CD4-positive, alpha-beta T cell treated with Interleukin-2 at 100 ng/mL for 4 hours (primary cell): ENCODE measurements at regions not wholly inside any gene's neighbourhood (a gene's known extent, or its start where the extent isn't known, plus 50 kb on each side); places are given as distances from the start of the nearest gene placed in this dataset.
"Not testable (repeated sequence)": the region's sequence is repeated elsewhere in the genome, so short reads cannot be mapped to it uniquely, and the experiment has no call there.

Experiments used
- DNase-seq: peaks from one replicate; pipeline ENCODE4 v3.0.0-alpha.2; 2020; ENCODE audit warnings: low spot score

DNA sequence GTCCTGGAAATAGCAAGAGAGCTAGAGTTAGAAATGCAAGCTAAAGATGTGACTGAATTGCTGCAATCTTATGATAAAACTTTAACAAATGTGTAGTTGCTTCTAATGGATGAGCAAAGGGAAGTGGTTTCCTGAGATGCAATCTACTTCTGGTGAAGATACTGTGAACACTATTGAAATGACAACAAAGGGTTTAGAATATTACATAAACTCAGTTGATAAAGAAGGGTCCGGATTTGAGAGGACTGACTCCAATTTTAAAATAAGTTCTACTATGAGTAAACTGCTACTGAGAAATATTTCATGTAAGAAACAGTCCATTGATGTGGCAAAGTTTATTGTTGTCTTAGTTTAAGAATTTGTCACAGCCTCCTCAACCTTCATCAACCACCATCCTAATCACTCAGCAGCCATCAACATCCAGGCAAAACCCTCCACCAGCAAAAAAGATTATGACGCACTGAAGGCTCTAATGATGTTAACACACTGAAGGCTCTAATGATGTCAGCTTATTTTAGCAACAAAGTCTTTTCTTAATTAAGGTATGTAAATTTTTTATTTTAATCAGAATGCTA, 376.2 kb downstream of the CDH10 start:
- no peak for DNase-seq

DNA sequence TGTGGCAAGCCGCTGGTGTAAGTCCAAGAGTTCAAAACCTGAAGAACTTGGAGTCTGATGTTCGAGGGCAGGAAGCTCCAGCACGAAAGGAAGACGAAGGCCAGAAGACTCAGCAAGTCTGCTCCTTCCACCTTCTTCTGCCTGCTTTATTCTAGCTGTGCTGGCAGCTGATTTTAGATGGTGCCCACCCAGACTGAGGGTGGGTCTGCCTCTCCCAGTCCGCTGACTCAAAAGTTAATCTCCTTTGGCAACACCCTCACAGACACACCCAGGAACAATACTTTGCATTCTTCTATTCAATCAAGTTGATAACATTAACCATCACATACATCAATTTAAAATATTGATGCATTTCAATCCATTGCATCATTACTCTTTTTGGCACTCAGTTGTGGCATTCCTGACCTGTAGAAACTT, 373.1 kb downstream of the CDH10 start:
- not testable (repeated sequence) for DNase-seq

DNA sequence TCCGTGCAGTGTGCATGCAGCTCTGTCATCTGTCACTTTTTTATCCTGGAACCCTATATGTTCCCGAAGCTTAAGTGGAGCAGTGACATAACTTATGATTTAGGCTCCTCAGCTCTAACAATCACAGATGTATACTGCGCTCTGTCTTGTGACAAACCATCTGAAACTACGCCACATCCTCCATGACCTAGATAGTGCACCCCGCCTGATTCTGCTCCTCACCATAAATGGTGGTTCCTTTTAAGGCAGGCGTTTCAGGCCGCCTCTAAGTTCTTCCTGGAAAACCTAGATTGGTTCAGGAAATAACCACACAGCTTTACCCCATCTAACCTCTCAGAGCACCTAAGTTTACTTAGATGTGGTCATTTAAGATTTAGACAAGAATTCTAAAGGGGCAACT, 372.0 kb downstream of the CDH10 start:
- DNase-seq = peak; percentile 0

DNA sequence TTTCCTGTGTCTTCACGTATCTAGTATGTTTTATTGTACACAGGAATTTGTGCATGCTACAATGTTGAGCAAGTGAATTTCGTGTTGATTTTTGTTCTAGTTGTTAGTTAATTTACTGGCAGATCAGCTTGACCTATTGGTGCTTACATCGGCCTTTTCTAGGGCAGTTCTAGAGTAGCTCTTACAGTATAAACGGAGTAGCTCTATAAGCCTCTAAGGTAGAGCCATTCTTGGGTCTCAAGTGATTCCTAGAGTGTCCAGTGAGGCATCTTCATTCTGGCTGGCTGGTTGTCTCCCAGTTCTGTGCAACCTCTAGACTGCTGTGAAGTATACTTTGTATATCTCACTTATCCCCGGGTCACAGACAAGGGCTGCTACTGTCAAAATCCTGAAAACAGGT, 364.6 kb downstream of the CDH10 start:
- no peak for DNase-seq

DNA sequence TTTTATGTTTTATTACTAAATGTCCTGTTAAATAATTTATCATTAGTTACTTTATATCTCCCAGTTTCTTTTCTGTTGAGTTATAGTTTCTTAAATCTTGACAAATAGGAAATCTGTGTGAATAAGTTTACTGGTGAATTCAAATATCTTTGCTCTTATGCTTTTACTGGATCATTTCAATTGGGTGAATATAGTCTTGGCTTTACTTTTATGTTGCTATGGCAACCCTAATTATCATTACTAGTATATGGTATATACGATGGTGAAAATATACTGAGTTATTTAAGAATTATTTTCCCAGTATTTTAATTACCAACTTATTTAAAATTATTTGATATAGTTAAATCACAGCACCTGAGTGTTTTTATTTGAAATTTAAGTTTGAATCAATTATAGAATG, 363.0 kb downstream of the CDH10 start:
- no peak for DNase-seq

DNA sequence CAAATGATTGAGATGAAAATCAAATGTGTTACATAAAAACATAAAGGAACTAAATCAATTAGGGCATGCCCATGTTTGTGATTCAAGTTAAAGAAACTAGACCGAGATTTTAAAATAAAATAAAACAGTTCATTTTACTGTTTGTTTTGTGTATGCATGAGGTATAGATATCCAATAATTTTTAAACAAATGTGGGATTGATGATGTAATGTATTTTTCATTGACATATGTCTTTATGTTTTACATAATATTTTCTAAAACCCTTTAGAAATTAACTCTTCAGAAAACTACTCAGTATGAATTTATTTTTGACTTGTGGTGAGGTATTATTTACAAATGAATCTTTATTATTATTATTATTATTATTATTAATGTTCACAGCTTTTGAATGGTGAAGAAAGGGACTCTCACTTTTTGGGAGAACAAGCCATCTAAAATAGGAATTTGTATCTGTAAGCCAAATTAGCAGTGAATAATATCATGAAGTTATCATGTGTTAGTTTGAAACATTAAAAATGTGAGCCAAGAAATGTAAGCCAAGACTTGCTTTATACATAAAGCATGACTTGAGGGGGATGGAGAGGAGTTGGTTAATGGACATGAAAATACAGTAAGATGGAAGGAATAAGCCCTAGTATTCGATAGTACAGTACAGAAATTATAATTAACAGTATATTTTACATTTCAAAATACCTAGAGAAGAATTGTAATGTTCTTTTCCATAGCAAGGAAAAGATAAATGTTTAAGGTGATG, 355.0 kb downstream of the CDH10 start:
- no peak for DNase-seq

DNA sequence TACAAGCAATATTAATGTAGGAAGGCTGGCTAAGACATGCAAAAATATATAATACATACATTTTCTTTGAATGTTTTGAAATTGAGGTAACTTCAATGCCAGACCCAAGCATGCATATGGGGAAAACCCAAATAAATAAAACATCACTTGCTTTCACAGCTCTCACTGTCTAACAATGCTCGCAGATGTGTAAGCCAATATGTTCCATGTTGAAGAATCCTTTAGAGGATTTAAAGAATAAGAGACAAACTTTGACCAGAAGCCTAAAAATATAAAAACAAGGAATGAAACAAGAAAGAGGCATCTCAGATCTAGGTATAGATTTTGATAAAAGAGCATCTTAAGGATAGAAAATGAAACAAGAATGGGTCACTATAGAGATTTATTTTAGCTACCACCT, 354.2 kb downstream of the CDH10 start:
- DNase-seq = no peak

DNA sequence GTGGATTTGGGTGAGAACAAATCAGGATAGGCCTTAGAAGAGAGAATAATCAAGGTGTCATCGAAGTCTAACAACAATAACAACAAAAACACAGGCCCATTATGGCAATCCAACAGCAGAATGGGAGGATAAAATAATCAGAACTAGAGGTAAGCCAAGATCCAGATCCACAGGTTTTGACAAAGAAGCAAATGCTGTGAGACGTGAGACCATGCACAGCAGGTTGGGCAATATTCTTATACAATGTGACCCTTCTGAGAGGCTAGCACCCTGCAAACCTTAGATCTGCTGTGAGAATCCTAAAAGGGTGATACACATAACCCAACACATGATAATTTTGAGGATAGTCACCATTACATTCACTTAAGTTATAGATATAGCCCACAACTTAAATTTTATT, 352.9 kb downstream of the CDH10 start:
- no peak for DNase-seq

DNA sequence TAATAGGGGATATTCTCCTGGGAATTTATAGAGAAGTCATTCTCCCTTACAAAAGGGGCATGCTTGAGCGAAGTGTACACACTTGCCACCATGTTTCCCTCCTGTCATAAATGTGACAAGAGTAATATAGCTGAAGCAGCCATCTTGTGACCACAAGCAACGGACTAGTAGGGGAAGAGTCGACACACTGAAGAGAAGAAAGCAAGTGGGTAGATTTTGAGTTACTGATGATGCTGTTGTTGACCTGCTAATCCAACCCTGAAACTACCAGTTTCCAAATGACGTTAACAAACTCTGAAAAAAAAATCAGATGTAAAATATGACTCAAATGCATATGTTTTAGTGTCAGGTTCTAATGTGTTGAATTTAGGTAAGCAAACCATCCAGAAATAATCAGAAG, 350.4 kb downstream of the CDH10 start:
- no peak for DNase-seq

DNA sequence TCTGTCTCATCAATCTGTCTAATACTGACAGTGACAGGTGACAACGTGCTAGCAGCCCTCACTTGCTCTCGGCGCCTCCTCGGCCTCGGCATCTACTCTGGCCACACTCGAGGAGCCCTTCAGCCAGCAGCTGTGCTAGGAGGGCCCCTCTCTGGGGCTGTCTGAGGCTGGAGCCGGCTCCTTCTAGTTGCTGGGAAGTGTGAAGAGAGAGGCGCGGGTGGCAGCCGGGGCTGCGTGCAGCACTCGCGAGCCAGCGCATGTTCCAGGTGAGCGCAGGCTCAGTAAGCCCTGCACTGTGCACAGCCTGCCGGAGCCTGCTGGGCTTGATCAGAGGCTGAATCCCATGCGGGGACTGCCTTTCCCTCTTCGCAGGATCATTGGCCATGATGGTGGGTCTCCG, 330.7 kb downstream of the CDH10 start:
- DNase-seq = no peak

DNA sequence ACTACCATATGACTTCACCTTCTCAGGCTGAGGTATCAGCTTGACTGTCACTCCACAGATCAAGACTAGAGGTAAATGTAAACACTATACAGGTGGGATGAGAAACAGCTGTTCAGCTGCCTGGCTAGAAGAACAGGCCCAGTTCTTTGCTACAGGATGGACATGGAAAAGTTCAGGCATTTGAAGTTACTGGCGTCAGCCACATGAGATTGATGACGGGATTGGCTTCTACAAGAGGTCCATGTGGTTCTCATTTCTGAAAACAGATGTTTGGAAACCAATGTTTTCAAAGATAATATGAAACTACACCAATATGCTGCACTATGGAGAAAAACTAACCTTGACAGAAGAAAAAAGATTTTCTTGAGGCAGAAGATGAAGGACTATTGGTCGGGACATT, 324.1 kb downstream of the CDH10 start:
- no peak for DNase-seq

DNA sequence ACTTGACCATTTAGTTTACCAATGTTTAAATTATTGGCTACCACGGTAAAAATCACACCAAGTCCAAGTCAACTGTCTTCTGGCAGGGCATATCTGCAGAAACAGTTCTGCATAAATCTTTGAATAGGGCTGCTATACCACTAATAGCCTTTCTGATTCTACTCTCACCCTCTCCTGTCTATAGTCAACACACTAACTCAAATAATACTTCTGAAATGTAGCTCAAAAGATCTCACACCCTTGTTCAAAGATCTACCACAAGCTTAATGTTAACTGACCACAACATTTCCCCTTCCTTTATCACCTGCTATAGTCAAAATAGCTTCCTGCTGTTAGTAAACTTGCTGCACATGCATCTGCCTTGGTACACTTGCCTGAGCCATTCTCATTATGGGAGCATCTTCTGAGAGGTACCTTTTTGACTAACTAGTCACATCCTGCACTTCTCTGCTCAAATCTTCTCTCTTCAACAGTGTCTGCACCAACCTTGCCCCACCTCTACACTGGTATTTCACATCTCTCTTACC, 319.4 kb downstream of the CDH10 start:
- DNase-seq = no peak

DNA sequence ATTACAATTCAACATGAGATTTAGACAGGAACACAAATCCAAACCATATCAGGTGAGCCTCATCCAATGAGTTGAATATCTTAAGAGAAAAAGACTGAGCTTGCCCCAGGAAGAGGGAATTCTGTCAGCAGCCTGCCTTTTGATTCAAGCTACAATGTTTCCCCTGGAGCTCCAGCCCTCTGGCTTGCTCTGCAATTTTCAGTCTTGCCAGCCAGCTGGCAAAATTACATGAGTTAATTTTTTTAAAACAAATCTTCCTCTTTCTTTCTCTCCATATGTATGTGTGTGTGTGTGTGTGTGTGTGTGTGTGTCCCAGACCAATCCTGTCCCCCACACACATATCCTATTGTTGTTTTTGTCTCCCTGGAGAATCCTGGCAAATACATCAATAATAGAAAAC, 313.2 kb downstream of the CDH10 start:
- DNase-seq = no peak

DNA sequence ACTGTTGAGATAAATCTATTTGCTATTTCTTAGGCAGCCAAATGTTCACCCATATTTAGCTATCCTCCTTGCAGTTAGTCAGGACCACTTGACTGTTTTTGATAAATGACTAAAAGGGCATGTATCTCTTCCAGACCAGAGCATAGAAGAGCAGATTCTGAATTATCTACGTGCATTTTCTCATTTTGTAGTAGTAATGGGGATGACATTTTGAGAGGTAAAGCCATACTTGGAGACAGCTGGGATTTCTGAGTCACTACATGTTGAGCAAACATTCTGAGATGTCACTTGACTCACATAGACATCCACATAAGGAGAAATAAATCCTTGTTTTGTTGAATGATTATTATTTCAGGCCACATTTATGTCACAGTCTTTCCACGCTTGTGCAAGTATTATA, 297.6 kb downstream of the CDH10 start:
- no peak for DNase-seq

DNA sequence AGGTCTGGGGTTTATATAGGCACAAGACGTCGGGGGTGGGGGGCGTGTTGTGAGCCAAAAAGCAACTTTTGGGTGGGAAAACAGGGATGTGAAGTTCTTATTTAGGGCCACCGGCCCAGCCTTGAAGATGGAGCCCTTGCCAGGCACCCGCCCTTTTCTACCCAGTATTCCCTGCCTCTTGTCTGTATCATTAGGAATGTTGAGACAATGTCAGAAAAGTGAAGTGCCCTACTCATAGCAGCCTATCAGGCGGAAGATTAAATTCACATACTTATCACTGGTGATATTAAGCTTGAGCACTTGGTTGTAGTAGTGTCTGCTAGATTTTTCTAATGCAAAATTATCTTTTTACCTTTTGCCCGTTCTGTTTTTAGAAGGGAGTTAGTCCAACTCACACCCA, 293.5 kb downstream of the CDH10 start:
- no peak for DNase-seq

DNA sequence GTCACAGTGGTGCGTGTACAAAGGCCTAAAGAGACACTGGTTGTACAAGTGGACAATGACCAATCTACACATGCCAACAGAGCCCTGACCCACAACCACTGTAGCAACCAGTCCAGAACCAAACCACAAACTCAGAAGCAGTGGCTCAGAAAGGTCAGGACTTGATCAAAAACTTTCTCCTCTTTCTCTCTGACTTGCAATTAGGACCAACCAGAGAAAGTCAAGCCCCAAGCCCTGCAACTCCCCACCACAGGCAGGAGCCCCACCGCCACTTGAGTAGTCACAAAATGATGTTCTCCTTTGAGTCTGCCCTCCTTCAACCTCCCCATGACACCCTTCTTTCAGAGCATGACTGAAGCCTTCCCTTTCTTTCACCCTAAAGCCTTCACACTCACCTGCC, 291.8 kb downstream of the CDH10 start:
- DNase-seq = no peak

DNA sequence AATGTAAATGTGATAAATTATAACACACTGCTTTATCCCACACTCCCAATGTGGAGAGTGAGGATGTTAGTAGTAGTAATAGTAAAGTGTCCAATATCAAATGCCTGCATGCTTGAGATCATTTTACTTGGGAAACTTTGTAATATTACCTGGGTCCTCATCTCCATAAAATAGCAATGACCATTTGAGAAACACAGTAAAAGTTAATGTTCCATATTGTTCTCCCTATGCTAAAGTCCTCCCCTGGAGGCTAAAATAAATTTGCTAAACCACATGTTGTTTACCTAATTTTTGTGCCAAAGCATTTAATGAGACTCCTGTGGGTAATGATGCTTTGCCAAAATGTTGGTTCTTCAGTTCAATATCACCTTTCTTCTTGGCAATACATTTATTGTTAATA, 291.2 kb downstream of the CDH10 start:
- no peak for DNase-seq

DNA sequence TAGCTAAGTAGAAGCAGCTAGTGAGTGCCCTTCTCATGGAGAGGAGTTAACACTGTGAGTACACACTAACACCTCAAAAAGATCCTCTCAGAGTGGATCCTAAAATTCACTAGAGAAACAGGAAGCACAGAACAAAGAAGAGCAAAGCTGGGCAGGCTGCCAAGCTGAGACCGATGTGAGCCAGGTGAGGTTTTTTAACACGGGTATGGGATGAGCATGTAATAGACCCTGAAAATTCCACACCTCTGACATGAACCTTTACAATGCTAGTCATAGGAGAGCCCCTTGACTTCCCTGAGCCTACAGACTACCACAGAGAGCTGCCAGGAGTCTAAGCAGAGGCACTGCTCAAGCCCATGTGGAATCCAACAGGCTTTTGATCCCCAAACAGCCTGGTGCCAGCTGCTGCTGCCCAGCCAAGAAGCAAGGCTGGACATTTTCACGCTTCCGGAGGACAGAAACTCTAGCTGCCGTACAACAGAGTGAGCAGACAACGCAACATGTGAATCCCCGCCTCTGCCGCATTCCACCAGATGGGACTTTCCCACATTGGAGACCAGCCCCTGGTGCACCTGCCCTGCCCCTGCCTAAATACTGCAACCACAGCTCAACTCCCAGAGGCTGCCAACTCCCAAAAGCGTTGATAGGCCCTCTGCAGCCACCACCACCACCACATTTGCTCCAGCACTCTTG, 280.8 kb downstream of the CDH10 start:
- no peak for DNase-seq

DNA sequence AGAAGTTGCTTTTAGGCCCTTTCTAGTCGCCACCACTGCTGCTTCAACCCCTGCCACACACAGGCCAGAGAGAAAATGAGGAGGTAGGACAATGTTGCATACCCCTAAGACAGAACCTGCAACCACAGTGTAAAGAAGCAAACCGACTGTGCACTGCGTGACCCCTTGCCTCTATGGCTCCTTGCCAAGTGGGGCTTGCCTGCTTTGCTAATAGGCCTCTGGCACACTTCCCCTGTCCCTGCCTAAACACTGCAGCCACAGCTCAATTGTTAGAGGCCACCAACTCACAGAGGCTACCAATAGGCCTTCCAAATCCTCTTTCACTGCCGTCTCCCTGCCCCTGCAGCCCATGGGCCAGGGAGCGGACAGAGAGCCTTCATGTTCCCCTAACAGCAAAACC, 280.1 kb downstream of the CDH10 start:
- no peak for DNase-seq

DNA sequence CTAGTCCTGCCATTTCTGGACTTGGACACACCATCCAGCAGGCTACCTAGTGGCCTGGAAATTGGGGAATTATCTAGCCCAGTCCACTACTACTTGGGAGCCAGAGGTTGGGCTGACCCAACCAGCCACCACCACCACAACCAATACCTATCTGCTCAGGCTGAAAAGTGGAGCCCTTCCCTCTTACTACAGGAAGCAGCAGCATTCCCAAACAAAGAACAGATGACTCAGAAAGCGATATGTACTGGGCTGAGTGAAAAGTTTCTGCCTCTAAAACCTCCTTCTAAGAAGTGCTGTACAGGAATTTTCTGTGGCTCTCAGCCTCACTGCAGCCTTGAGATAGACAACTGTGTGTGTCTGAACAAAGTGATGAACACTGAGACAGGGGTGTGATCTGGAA, 279.4 kb downstream of the CDH10 start:
- DNase-seq = no peak

DNA sequence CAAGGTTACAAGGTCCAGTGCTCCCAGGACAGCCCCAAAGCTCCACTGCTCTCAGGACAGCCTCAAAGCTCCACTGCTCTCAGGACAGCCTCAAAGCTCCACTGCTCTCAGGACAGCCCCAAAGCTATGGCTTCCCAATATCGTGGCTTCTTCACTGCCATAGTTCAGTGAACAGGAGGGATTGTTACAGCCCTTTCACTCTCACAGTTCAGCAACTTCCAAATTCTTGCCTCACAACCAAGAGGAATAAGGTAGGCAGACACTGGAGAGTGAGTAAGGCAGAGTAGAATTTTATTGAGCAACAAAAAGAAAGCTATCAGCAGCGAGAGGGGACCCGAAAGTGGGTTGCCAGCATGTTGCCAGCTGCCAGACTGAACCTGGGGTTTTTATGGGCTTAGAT, 277.6 kb downstream of the CDH10 start:
- DNase-seq = no peak

DNA sequence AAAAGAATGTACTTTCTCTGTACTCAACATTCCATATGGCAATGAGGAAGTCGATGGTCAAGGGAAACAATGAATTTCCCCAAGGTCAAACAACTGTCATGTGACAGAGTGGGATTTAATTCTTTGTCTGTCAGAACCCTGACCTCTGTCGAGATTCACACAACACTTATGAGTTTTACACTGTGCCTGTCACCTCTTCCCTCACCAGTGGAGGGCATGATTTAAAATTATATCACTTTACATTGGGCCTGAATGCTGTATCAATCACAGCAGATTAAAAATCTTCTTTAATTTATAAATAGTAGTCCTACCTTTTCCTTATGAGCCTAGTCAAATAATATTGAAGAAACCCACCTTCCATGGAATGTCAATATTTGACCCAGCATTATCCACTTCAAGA, 276.7 kb downstream of the CDH10 start:
- no peak for DNase-seq

DNA sequence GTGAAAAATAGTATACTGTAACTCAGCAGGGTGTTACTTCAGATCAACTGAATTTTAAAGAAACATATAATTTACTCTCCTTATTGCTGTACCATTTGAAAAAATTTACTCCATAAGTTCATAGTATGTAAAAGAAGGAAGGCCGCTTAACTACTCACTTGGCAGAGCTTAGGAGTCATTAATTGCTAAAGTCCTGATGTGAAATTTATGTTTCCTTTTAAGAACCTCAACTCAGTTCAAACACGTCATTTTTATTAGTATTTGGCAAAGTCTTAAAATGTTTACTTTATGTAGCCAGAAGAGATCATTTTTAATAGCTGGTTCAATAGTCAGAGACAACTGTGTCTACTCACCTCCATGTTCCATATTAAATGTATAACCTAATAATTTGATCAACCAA, 268.6 kb downstream of the CDH10 start:
- DNase-seq = no peak
